AG08395 (cell line): ENCODE measurements at regions not wholly inside any gene's neighbourhood (a gene's known extent, or its start where the extent isn't known, plus 50 kb on each side); places are given as distances from the start of the nearest gene placed in this dataset.

Source experiments
- DNase-seq: peaks from one replicate; pipeline ENCODE4 v3.0.0; 2012; ENCODE audit warnings: mixed read lengths, low spot score

- DNase-seq, result no peak
These were observed 234.8 kb downstream of the PIK3R1 start for GRCh38 chr5:68450245-68450852.

GRCh38 chr5:68452286-68452685, 236.7 kb downstream of the PIK3R1 start:
- no peak for DNase-seq

- DNase-seq, result no peak
These were observed 238.6 kb downstream of the PIK3R1 start for GRCh38 chr5:68454172-68454571.

- no peak for DNase-seq
These were observed 239.2 kb downstream of the PIK3R1 start for GRCh38 chr5:68454766-68455165.

- no peak for DNase-seq
These were observed 239.7 kb downstream of the PIK3R1 start for GRCh38 chr5:68455216-68455615.

GRCh38 chr5:68456756-68457217, 241.2 kb downstream of the PIK3R1 start:
- DNase-seq, result peak; percentile 54

GRCh38 chr5:68457285-68457684, 241.7 kb downstream of the PIK3R1 start:
- no peak for DNase-seq

- no peak for DNase-seq
These were observed 243.0 kb downstream of the PIK3R1 start for GRCh38 chr5:68458416-68459021.

GRCh38 chr5:68459093-68459809, 243.7 kb downstream of the PIK3R1 start:
- DNase-seq, result no peak

- no peak for DNase-seq
These were observed 244.2 kb downstream of the PIK3R1 start for GRCh38 chr5:68459810-68460139.

- peak; percentile 44 for DNase-seq
These were observed 244.7 kb downstream of the PIK3R1 start for GRCh38 chr5:68460147-68460798.

- no peak for DNase-seq
These were observed 248.1 kb downstream of the PIK3R1 start for GRCh38 chr5:68463606-68464005.

GRCh38 chr5:68464424-68464823, 248.9 kb downstream of the PIK3R1 start:
- DNase-seq, result no peak

GRCh38 chr5:68465133-68465532, 249.6 kb downstream of the PIK3R1 start:
- no peak for DNase-seq

- DNase-seq, result no peak
These were observed 250.5 kb downstream of the PIK3R1 start for GRCh38 chr5:68465934-68466551.

GRCh38 chr5:68467208-68467607, 251.7 kb downstream of the PIK3R1 start:
- no peak for DNase-seq

GRCh38 chr5:68467794-68468193, 252.2 kb downstream of the PIK3R1 start:
- no peak for DNase-seq

GRCh38 chr5:68468322-68468721, 252.8 kb downstream of the PIK3R1 start:
- DNase-seq, result no peak

GRCh38 chr5:68475476-68475983, 260.0 kb downstream of the PIK3R1 start:
- DNase-seq, result no peak

GRCh38 chr5:68476854-68477253, 261.3 kb downstream of the PIK3R1 start:
- DNase-seq, result no peak

- DNase-seq, result peak; percentile 71
These were observed 262.9 kb downstream of the PIK3R1 start for GRCh38 chr5:68478301-68479095.
